SKM-1 treated with dmso at 0.1 percent for 144 hours (cell line): ENCODE measurements at regions not wholly inside any gene's neighbourhood (a gene's known extent, or its start where the extent isn't known, plus 50 kb on each side); places are given as distances from the start of the nearest gene placed in this dataset.
A peak's percentile ranks its signal among the peaks of the same experiment; 100 is the strongest.

ENCODE experiments used
- DNase-seq: peaks from one replicate; lab custom pipeline; 2025; ENCODE audit not compliant: unreplicated experiment; lab: John Stamatoyannopoulos, UW

- DNase-seq: no peak
Observed at GRCh38 chr19:28020619-28021258, 1192.2 kb downstream of the UQCRFS1 start.

- no peak for DNase-seq
Observed at GRCh38 chr19:28019901-28020300, 1193.0 kb downstream of the UQCRFS1 start.

DNA sequence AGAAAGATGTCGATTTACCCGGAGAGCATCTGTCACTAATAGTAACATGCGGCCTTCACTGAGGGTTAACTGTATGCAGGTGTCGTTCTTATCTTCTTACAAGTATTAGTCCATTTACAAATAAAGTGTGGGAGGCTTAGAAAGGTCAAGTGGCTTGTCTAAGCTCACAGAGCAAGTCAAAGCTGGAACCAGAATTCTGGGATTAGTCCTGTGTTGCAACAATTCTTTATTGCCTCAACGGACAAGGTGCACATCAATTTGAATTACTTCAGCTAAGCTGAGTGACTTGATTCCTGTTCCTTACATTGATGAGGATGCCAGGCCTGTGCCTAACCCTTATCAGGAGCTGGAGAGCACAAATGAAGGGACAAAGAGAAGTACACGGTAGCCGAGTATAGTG, 1193.6 kb downstream of the UQCRFS1 start:
- no peak for DNase-seq

DNA sequence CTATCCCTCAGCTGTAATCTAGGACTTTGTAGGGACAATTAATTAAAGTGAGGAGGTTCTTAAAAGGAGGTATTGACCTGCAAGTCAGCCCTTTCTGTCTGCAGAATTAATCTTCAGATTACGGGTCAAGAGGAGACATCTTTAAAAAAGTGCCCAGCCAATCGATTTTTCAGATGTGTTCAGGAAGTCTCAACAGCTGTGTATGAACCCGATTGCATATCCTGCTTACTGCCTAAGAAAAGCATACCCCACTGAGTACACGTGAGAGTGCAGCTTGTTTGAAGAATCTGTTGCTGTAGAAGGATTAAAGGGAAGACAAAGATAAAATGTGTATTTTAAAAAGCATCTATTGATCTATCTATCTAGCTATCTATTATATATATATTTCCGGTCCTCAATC, 1194.5 kb downstream of the UQCRFS1 start:
- no peak for DNase-seq

DNA sequence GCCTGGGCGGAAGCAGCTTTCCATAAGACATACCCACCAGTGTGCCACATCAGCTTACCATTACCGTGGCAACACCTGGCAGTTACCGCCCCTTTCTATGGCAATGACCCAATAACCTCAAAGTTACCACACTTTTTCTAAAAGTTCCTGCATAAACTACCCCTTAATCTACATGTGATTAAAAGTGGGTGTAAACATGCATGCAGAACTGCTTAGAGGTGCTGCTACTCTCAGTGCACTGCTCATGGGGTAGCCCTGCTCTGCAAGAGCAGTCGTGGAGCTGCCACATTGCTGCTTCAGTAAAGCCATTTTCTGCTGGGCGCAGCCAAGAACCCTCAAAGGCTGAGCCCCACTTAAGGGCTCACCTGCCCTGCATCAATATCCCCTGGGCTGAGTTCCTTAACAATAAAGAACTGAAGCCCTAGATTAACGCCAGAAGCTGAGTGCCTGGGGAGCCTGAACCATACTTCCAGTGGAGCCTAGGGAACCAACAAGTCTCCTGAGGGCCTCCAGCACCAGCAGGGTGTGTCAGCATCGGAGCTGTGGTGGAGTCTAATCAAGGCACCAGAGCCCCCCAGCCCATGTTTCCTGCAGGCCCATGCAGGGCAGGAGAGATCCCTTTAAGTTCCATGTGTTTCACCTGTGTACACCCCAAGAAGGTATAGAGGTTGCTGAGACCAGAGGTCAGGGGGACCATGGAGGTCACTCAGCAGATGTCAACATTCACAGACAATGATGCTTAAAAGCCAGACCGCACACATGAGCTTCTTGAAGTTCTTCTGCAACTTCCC, 1198.1 kb downstream of the UQCRFS1 start:
- no peak for DNase-seq

GRCh38 chr19:28012361-28012760, 1200.6 kb downstream of the UQCRFS1 start:
- DNase-seq: no peak

DNA sequence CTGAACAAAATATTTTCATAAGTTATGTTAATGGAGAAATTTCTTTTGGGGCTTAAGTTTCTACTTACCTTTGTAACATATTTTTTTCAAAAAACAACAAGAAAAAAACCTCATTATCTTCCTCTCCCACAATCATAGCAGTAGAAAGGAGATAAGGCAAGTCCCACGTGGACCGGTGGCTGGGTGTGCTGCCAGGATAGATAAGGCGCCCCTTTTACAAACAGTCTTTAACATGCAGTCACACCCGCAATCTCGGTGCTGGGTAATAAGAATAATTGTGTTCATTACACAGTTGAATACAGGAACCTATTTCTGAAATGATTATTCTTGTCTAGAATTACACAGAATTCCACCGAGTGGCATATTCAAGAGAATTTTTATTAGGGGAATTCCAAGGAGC, 1202.3 kb downstream of the UQCRFS1 start:
- DNase-seq: no peak

GRCh38 chr19:28009696-28010095, 1203.3 kb downstream of the UQCRFS1 start:
- no peak for DNase-seq

DNA sequence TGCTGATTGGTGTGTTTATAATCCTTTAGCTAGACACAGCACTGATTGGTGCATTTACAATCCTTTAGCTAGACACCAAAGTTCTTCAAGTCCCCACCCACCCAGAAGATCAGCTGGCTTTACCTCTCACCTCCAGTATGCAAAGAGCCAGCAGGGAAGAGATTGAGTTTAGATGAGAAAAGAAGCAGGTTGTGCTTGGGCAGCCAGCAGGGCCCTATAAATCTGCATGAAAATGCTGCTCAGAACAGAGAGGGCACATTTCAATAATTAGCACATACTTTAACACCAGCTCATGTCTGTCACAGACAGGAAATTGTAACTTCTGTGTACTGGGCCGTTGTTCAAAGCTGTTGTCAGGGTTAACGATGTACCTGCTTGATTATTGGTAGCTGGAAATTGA, 1204.3 kb downstream of the UQCRFS1 start:
- DNase-seq: no peak

DNA sequence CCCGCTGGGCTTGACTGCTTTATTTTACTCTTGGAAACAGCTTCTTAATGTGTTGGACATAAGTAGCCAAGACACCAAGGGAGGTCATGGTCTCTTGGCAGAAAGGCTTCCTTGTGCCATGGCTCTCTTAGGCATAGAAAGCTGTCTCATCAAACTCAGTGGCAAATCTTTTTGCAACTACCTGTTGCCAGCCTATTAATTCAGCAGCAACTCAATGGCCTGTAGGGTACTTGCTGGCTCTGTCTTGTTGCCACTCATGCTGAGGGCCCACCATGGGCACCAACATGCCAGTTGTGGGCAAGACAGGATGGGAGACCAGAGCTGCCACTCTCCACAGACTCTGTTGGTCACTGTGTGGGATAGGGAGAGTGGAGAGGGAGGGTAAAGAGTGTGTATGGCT, 1209.4 kb downstream of the UQCRFS1 start:
- DNase-seq: no peak

GRCh38 chr19:27997069-27997468, 1215.9 kb downstream of the UQCRFS1 start:
- no peak for DNase-seq

GRCh38 chr19:27993619-27994570, 1219.1 kb downstream of the UQCRFS1 start:
- no peak for DNase-seq

DNA sequence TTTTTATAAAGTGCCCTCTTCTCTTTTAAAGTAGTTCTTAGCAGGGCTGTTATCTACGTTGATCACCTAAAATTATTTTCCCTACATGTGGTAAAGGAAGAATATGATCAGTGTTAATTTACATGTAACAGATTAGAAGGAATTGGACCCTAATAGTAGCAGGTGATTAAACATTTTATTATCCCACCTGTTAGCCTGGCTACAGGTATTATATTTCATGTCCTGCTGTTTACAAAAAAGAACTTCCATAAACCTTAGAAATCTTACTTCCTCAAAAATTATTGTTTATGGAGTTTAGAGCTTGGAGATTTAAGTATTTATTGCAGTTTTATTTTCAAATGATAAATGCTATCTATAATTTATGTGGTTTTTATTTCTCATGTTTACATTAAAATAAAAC, 1226.7 kb downstream of the UQCRFS1 start:
- DNase-seq: no peak

DNA sequence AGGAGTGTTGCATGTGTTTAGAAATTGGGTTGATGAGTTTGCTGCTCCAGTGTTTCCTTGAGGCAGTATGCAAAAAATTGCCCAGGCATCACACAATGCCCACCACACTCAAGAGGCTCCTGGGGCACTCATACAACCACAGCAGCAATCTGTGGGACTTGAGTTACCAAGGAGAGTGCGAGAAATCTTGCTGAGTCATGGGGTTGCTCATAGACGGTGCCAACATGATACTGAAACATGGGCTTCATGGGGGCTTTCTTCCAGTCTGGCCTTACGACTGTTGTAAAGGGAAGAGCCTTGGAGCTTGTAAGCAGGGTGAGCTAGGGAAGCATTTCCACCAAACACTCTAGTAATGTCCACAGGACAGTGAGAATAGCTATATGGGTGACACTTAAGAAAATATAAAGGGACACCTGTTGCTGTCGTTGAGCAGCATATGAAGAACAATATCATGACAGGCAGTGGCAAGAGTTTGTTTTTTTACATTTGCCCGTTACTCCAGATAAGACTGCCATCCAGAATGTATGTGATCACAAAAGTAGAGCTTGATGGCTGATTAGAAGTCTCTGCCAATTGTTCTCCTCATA, 1237.4 kb downstream of the UQCRFS1 start:
- DNase-seq: no peak

GRCh38 chr19:27974082-27974513, 1238.9 kb downstream of the UQCRFS1 start:
- peak; percentile 41 for DNase-seq

DNA sequence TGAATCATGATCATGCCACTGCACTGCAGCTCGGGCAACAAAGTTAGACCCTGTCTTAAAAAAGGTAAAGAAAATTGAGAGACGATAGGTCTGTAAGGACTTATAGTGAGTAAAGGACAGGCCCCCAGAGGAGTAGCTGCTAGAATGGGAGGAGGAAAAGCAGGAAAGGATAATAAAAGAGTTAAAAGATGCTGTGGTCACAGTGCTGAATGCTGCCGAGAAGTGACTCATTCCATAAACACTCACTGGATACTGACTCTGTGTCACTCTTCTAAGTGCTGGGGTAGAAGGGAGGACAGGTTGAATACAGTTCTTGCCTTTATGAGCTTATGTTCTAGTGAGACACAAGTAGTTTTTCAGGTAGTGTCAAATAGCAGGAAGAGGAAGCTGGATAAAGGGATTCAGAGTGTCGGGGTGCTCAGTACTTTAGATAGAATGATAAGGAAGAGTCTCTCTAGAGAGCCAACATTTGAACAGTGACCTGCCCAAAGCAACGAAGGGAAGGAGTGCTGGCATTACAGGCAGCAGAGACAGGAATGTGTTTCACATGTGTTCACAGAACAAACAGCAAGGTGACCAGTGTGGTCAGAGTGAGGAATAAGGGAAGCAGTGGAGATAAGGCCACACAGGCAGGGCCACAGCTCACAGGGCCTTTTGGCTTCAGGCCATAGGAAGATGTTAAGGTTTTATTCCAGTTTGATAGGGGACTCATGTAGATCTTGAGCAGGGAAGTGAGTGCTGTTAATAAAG, 1240.5 kb downstream of the UQCRFS1 start:
- no peak for DNase-seq

- DNase-seq: no peak
Observed at GRCh38 chr19:27971869-27972268, 1241.1 kb downstream of the UQCRFS1 start.

- no peak for DNase-seq
Observed at GRCh38 chr19:27971071-27971470, 1241.9 kb downstream of the UQCRFS1 start.

- DNase-seq: peak; percentile 16
Observed at GRCh38 chr19:27966390-27966816, 1246.5 kb downstream of the UQCRFS1 start.

DNA sequence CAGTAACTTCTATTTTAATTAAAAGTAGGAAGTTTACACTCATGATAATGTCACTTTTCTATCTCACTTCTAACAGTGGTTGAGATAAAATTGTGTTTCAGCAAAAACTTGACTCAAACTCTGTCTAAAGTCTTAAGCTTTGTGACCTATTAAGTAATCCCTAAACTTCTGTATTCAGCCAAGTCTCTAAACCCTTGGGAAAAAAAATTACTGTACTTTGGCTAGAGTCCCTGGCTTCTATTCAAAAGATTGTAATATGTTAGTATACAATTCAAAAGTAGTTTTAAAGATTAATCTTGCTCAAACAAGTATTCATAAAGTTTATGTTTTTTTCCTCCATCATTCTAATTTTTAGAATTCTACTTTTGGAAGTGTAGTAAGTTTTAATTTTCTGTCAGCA, 1248.8 kb downstream of the UQCRFS1 start:
- DNase-seq: no peak
